ACC112 (cell line): ENCODE measurements at regions not wholly inside any gene's neighbourhood (a gene's known extent, or its start where the extent isn't known, plus 50 kb on each side); places are given as distances from the start of the nearest gene placed in this dataset.

ENCODE experiments used
- H2AFZ ChIP-seq: fragments of 200-600 bp; sonication (generic); one replicate; pipeline ENCODE4 v1.6.0; 2017; ENCODE audit warnings: antibody characterized with exemption, low read length; ENCODE audit not compliant: unreplicated experiment
- H3K27ac ChIP-seq: fragments of 200-600 bp; sonication (generic); 2 replicates; pipeline ENCODE4 v1.5.1; 2014; ENCODE audit warnings: low read depth, mild to moderate bottlenecking, antibody characterized with exemption, low read length, moderate library complexity
- H3K27me3 ChIP-seq: fragments of 200-600 bp; sonication (generic); 2 replicates; pipeline ENCODE4 v1.6.1; 2014; ENCODE audit warnings: mild to moderate bottlenecking, antibody characterized with exemption, low read length, moderate library complexity, mixed read lengths; ENCODE audit not compliant: insufficient read depth
- H3K36me3 ChIP-seq: fragments of 200-600 bp; sonication (generic); 2 replicates; pipeline ENCODE4 v1.6.1; 2016; ENCODE audit warnings: mild to moderate bottlenecking, antibody characterized with exemption, low read length, moderate library complexity, mixed read lengths; ENCODE audit not compliant: insufficient read depth
- H3K4me1 ChIP-seq: fragments of 200-600 bp; sonication (generic); one replicate; pipeline ENCODE4 v1.6.1; 2016; ENCODE audit warnings: low read length, mixed read lengths; ENCODE audit not compliant: insufficient read depth, unreplicated experiment, control insufficient read depth
- H3K4me3 ChIP-seq: fragments of 200-600 bp; sonication (generic); 2 replicates; pipeline ENCODE4 v1.5.1; 2014; ENCODE audit warnings: mild to moderate bottlenecking, low read depth, low read length
- H3K79me2 ChIP-seq: fragments of 200-600 bp; sonication (generic); one replicate; pipeline ENCODE4 v1.6.0; 2016; ENCODE audit warnings: low read length; ENCODE audit not compliant: control insufficient read depth, unreplicated experiment, insufficient read depth

- Histone ChIP-seq H3K4me1 (peaks cover 28% of the 10 kb centered on the region), H3K27ac (no peak overlapping the region)
These were observed 515.9 kb downstream of the GBE1 start for GRCh38 chr3:81245501-81245900.

GRCh38 chr3:81245043-81245442 lies 516.4 kb downstream of the GBE1 start:
- Histone ChIP-seq H3K36me3 (no peaks in the 10 kb centered on the region), H3K27me3 (no peaks in the 10 kb centered on the region), H3K79me2 (no peaks in the 10 kb centered on the region), H2AFZ (peak overlapping the region; percentile 63), H3K27ac (no peak overlapping the region), H3K4me1 (peaks cover 24% of the 10 kb centered on the region), H3K4me3 (peak overlapping the region; percentile 60)

More at GRCh38 chr3:81245501-81245900, 515.9 kb downstream of the GBE1 start:
- H2AFZ ChIP-seq, result peak overlapping the region; percentile 63
- no peaks in the 10 kb centered on the region for H3K27me3 ChIP-seq
- H3K36me3 ChIP-seq, result no peaks in the 10 kb centered on the region
- no peaks in the 10 kb centered on the region for H3K79me2 ChIP-seq
- H3K4me3 ChIP-seq, result peak overlapping the region; percentile 60

GRCh38 chr3:81244231-81244630 lies 517.2 kb downstream of the GBE1 start:
- H3K27me3 ChIP-seq, result no peaks in the 10 kb centered on the region
- H3K79me2 ChIP-seq, result no peaks in the 10 kb centered on the region
- peaks cover 15% of the 10 kb centered on the region for H3K4me1 ChIP-seq
- H2AFZ ChIP-seq, result no peak overlapping the region
- H3K36me3 ChIP-seq, result no peaks in the 10 kb centered on the region
- H3K4me3 ChIP-seq, result no peak overlapping the region
- H3K27ac ChIP-seq, result no peak overlapping the region

- Histone ChIP-seq H3K4me1 (peaks cover 10% of the 10 kb centered on the region), H3K27ac (no peak overlapping the region), H2AFZ (no peak overlapping the region), H3K79me2 (no peaks in the 10 kb centered on the region), H3K36me3 (no peaks in the 10 kb centered on the region), H3K4me3 (no peak overlapping the region), H3K27me3 (no peaks in the 10 kb centered on the region)
These were observed 518.6 kb downstream of the GBE1 start for GRCh38 chr3:81242871-81243270.

- H3K27me3 ChIP-seq, result no peaks in the 10 kb centered on the region
- H2AFZ ChIP-seq, result no peak overlapping the region
- H3K36me3 ChIP-seq, result no peaks in the 10 kb centered on the region
- H3K27ac ChIP-seq, result no peak overlapping the region
- no peak overlapping the region for H3K4me3 ChIP-seq
- H3K4me1 ChIP-seq, result no peaks in the 10 kb centered on the region
- H3K79me2 ChIP-seq, result no peaks in the 10 kb centered on the region
These were observed 524.3 kb downstream of the GBE1 start for GRCh38 chr3:81237181-81237580.

- H3K27ac ChIP-seq, result no peak overlapping the region
- H3K4me1 ChIP-seq, result peaks cover 44% of the 10 kb centered on the region
- H2AFZ ChIP-seq, result no peak overlapping the region
- peak overlapping the region; percentile 9; the same call in 1 of the 2 replicates for H3K4me3 ChIP-seq
- no peaks in the 10 kb centered on the region for H3K36me3 ChIP-seq
- no peaks in the 10 kb centered on the region for H3K79me2 ChIP-seq
- no peaks in the 10 kb centered on the region for H3K27me3 ChIP-seq
These were observed 543.4 kb downstream of the GBE1 start for GRCh38 chr3:81218023-81218422.

GRCh38 chr3:81217101-81217500 lies 544.3 kb downstream of the GBE1 start:
- Histone ChIP-seq H3K4me1 (peaks cover 44% of the 10 kb centered on the region), H3K36me3 (no peaks in the 10 kb centered on the region), H3K4me3 (peak overlapping the region; percentile 74), H3K27ac (peak overlapping the region; percentile 80), H3K79me2 (no peaks in the 10 kb centered on the region), H3K27me3 (no peaks in the 10 kb centered on the region), H2AFZ (peak overlapping the region; percentile 52)

GRCh38 chr3:81216192-81216591 lies 545.3 kb downstream of the GBE1 start:
- peak overlapping the region; percentile 80 for H3K27ac ChIP-seq
- peak overlapping the region; percentile 74 for H3K4me3 ChIP-seq
- no peaks in the 10 kb centered on the region for H3K36me3 ChIP-seq

GRCh38 chr3:81214631-81215030 lies 546.8 kb downstream of the GBE1 start:
- Histone ChIP-seq H3K4me3 (no peak overlapping the region), H3K27me3 (no peaks in the 10 kb centered on the region), H3K79me2 (no peaks in the 10 kb centered on the region), H3K27ac (no peak overlapping the region), H2AFZ (peak overlapping the region; percentile 9), H3K36me3 (no peaks in the 10 kb centered on the region), H3K4me1 (peaks cover 44% of the 10 kb centered on the region)

More at GRCh38 chr3:81216192-81216591, 545.3 kb downstream of the GBE1 start:
- Histone ChIP-seq H3K4me1 (peaks cover 44% of the 10 kb centered on the region), H3K27me3 (no peaks in the 10 kb centered on the region), H2AFZ (peak overlapping the region; percentile 52), H3K79me2 (no peaks in the 10 kb centered on the region)

GRCh38 chr3:81199587-81199986 lies 561.9 kb downstream of the GBE1 start:
- H3K79me2 ChIP-seq, result no peaks in the 10 kb centered on the region
- H2AFZ ChIP-seq, result peak overlapping the region; percentile 77
- H3K27ac ChIP-seq, result no peak overlapping the region
- peak overlapping the region; percentile 59 for H3K4me3 ChIP-seq
- peaks cover 32% of the 10 kb centered on the region for H3K4me1 ChIP-seq
- no peaks in the 10 kb centered on the region for H3K36me3 ChIP-seq
- no peaks in the 10 kb centered on the region for H3K27me3 ChIP-seq

- Histone ChIP-seq H3K4me3 (peak overlapping the region; percentile 59), H2AFZ (peak overlapping the region; percentile 77), H3K36me3 (no peaks in the 10 kb centered on the region), H3K27ac (no peak overlapping the region), H3K79me2 (no peaks in the 10 kb centered on the region), H3K27me3 (no peaks in the 10 kb centered on the region), H3K4me1 (peaks cover 37% of the 10 kb centered on the region)
These were observed 562.7 kb downstream of the GBE1 start for GRCh38 chr3:81198756-81199155.
